Activated CD4-positive, alpha-beta T cell treated with anti-CD3 and anti-CD28 coated beads for 24 hours (primary cell): ENCODE measurements at regions not wholly inside any gene's neighbourhood (a gene's known extent, or its start where the extent isn't known, plus 50 kb on each side); places are given as distances from the start of the nearest gene placed in this dataset.

Experiments
- DNase-seq, 2 donors: peaks; one replicate each; pipeline ENCODE4 v3.0.0-alpha.2; 2020; ENCODE audit warnings: low read depth in 2 of 2

DNA sequence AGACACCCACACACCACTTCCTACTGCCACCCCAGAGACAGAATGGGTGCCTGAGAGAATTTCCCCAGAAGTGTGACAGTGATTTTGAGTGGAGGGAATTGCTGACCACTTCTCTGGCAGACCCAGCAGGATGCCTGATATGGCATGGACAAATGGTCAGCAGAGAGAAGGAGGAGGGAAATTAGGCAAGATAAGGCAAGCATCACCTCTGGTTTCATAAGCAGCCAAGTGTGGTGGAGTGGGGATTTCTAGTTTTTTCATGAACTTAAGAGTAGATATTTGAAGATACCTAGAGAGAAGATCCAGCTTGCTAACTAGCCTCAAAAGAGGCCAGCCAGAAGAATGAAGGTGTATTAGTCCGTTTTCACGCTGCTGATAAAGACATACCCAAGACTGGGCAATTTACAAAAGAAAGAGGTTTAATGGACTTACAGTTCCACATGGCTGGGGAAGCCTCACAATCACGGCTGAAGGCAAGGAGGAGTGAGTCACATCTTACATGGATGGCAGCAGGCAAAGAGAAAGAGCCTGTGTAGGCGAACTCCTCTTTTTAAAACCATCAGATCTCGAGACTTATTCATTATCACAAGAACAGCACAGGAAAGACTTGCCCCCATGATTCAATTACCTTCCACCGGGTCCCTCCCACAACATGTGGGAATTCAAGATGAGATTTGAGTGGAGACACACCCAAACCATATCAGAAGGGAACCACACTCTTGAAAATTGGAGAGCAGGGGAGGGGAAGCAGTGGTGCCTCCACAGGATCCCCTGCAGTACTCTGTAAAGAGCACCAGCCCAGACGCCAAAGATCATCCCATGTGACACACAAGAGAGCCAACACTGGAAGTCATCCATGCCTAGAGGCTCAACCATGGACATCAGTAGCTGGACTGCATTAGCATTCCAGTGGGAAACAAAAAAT, 64.2 kb downstream of the RBM43 start:
- no peak for DNase-seq

DNA sequence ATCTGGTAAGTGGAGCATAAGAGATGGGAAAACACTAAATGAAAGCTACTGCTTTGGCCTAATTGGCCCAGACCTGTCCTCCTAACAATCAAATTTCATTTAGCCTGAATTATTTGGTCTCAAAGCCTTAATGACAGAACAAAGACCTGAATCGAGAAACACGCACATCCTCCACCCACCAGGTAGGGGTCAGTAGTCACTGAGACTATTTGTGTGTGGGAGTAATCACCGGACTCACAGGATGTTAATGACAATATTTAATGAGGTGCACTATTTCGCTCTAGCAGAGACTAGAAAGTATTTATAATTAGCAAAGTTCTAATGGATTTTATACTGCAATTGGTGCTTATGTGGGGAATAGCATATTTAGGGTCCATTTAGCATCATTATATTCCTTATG, 68.1 kb downstream of the RBM43 start:
- no peak for DNase-seq

DNA sequence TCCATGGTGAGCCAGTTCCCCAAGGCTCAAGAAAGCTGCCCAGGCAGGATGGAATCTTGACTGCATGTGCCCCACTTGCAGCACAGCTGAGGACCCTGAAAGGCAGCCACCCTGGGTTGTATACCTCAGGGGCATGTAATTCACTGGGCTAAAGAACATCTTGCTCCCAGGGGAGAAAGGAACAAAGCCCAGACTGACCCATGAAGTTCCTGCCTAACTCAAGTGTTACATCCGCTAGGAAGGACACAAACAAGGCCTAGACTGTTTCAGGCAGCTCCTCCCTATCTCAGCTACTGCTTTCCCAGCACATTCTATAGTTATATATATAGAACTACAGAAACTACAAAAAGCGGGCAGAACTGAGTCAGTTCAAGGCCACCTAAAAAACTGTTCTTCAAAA, 69.0 kb downstream of the RBM43 start:
- no peak for DNase-seq

DNA sequence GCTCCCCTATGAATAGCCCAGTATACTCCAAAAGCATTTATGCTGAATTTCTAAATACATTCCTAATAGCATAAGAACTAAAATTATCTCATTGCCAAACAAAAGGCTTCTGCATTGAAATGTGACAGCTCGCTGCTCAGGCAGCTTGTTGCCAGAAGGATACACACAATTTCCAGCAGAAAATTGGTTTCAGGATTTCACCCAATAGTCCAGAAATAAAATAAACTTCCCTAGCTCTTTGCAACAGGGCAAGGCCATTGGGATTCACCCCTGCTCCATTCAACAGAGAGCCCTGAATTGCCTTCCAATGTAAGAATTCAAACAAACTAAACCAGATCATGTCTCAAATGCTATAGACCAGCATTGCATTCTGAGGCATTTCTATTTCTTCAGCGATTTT, 70.7 kb downstream of the RBM43 start:
- no peak for DNase-seq

DNA sequence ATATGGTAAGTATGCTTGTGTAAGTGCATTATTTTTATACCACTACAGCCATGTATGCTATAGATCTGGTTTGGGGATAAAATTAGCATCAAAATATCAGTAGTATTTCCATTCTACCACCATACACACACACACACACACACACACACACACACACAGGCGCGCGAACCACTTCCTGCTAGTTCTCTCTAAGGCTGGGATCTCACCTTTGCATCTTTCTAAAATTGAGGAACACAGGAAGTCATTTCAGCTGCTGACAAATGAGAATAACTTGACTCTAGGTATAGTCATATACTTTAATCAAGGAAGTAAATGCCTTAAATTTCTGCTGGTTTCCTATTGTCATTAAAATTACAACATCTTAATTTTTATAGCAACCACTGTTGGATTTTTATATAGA, 72.5 kb downstream of the RBM43 start:
- no peak for DNase-seq

DNA sequence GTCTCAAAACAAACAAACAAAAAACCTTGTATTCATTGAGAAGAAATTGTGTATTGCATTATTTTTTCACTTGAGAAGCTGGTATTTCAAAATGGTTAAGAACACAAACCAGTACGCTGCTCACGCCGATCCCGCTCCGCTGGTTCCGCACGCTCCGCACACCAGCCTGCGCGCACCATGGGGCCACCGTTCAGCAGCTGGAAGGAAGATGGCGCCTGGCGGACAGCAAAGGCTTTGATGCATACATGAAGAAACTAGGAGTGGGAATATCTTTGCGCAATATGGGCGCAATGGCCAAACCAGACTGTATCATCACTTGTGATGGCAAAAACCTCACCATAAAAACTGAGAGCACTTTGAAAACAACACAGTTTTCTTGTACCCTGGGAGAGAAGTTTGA, 75.7 kb downstream of the RBM43 start:
- DNase-seq = no peak

DNA sequence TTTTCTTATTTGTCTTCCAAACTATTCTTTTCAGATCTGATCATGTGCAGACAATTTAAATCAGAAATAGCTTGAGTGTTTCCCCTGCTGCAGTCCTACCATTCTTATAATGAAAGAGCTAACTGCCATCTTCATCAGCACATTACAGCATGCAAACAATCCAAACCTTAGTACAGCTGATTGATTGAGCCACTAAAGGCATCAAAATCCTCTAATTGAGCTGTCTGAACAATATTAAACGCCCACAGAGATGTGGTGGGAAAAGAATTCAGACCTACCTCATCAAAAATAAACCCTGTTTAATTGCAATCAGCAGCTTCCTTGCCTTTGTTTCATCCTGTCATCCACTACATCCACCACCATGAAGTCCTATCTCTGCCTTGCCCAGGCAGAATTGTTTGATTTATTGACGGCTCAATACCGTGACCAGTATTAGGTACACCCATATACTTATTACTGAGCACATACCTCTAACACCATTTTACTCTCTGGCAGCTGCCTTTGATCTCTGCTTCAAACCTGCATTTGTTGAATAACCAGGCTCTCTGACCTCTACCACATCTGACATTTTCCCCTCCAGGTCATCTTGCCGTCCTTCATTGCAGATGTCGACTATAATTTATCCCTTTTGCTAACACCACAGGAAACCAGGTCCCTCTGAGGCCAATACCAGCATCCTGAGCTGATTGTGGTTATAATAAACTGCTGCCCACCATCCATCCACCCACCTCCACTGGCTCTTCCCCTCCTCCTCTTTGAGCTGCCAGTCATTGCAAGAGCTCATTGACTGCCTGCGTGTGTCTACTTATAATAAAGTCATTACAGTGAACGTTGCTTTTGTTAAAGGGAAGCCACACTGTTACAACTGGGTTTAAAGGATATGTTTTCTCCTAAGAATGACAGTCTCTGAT, 78.5 kb downstream of the RBM43 start:
- no peak for DNase-seq

DNA sequence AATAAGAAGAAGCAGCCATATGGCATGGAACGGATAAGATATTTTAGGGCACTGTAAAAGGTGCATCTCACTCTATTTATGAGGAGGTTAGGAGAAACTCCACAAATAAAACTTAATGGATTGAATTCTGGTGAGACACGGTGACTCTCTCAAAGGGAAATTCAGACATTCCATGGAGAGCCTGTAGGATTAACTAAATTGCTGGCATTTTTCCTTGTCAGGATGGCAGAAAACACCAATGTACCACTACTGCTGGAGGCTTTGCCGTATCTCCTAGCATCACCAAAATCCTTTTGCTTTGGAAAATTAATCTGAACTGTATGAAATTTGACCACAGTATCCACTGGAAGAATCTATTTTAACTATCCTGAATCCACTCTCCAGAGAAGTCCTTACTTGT, 79.3 kb downstream of the RBM43 start:
- no peak for DNase-seq

DNA sequence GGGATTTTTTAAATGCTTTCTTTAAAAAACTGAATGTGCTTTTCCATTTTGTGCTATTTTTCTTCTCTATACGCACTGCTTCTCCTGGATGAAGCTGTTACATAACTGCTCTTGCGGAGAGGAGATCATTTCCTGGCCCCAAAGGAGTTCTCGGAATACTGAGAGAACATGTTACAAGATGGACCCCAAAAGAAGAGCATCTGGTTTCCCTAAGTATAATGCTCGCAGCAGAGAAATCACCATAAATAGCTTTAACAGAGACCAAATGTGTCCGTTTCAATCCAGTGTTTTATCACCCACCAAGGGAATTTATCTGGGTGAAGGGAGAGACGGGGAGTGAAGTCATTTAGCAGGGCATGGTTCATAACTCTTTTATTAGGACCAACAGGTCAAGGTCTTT, 80.1 kb downstream of the RBM43 start:
- DNase-seq = no peak

DNA sequence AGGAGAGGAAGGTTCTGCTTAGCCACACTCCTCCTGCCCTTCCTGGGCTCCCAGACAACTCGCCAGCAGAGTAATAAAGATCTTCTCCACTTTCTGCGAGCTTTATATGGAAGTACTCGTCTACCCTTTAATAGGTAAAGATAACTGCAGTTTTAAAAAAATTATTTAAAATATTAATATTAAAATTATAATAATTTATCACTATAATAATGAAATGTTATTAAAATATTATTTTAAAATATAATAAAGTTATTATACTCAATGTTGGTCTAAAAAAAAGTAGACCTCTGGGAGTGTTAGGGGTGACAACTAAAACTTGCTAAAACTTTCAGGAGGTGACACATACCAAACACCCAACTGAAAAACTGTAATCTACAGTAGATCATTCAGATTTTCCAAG, 81.5 kb downstream of the RBM43 start:
- DNase-seq = no peak

DNA sequence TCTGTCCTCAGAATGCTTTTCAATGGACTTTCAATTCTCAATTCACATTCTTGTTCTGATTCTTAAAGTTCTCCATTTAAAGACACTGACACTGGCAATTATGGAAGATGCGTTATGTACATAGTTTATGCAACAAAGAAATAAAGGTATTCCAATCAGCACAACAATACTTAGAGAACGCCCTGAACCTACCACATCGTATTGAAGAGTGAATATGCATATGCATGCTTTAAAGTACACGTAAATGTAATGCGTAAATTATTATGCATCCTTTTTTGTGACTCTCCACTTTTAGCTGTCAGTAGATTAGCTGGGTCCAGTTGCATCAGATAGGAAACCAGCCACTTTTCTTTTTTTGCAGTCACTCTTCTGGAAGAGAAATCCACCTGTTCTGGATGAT, 83.5 kb downstream of the RBM43 start:
- no peak for DNase-seq

DNA sequence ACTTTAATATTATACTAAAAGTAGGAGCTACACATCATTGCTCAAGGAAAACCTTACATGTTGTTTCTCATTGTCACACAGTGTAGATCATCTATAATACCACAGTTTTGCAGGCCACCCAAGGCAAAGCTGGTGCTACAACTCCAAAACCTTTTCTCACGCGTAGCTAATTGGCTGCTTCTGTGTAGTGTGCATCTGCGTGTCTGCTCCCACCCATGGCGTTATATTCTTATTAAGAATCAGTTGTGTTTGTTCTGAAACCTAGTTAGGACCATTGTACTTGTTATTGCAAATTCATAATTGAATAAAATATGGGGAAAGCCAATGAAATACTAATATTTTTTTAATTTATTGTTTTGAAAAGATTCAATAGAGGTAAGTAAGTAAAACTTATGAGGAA, 83.9 kb downstream of the RBM43 start:
- no peak for DNase-seq

DNA sequence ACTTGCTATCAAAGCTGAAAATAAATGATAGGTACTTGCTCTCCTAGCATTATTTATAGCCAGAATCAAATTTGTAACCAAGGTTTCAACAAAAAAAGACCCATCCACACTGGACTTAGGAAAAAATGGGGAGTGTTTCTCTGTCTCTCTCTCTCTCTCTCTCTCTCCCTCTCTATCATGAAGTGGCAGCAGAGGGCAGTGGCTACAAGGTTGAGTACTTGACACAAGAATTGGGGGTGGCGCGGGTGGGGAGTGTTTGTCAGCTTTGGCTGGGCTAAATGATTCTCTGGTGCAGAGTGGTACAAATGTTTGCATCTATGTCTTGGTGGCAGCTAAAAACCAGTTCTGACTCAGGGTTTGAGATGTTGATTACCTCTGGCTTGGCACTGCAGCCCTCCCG, 85.0 kb downstream of the RBM43 start:
- DNase-seq = no peak

DNA sequence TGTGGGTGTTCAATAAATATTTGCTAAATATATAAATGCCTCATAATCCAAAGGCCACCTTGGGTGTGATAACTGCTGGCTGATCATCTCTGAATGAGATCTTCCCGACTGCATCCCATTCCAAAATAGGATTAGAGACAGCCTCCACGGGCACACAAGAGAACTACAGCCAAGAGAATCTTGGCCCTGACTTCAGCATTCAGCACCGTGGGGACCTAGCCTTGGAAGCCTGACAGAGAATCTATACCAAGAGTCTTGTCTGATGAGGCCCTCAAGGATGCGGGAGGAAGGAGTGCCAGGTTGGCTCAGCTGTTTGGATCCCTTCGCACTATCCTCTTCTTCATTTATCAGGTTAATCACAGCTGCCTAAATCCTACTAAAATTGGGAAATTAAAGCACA, 85.8 kb downstream of the RBM43 start:
- no peak for DNase-seq

DNA sequence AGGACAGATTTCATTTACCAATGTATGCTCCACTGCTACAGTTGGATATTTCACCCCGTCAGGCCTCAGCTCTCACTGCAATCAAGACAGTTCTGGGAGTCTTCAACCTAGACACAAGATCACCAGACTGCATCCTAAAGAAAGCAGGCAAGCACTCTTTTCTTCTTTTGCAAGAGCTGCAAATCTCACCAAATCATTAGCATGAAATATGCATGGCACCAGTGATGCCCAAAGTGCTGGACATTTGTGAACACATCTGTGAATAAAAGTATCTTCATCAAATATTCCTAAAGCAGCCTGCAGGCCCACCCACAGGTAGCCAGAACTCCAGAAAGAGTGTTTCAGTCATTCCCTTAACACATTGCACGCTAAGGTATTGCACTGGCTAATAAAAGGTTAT, 87.5 kb downstream of the RBM43 start:
- no peak for DNase-seq

DNA sequence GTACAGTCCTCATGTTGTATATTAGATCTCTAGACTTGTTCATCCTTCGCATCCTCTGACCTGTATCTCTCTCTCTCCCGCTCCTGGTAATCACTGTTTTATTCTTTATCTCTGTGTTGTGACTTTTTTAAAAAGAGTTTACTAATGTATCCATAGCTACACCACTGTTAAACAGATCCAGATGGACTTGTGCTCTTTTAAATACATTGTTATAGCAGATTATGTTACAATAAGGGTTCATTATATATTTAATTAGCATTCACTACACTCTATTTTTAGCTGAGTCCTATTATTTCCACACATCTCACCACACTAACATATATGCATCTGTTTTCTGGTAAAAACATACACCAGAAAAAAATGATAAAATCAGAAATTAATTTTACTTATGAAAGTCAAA, 90.5 kb downstream of the RBM43 start:
- DNase-seq = no peak

DNA sequence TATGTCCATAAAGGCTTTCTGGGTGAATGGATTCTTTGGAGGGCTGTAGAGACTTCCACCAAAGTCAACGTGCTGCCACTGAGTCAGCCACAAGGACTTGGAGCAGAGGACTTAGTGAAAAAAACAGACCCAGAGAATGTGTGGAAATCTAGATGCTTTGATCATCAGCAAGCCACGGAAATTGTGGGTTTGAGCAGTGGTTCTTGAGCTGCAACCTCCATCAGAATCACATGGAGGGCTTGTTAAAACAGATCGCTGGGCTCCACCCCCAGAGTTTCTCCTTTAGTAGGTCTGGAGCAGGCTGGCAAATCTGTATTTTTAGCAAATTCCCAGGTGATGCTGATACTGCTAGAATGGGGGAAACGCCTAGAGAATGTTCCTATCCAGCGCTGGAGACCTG, 95.3 kb downstream of the RBM43 start:
- DNase-seq = no peak

DNA sequence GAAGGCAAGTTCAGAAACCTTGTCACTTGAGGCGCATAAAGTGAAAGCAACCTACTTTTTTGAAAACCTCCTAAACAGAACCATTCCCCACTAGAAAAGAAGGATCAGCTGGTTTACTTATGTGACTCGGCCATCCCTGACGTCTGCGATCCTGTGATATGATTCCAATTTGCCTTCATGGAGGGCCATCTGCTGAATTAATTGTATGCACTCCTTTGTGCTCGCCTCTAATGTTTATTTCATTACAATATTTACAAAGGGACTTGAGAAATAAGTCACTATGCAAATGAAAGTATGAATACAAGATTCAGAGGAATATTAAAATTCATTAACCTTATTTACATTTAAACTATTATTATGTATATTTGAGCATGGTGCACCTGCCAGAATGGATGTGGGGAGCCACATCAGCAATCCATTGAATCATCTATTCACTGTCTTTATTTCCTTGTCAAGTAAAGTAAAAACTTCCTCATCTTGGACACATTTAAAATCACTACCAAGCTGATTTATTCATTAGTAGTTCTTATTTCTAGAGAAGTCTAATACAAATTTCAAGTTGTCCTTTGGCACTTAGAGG, 96.5 kb downstream of the RBM43 start:
- no peak for DNase-seq

DNA sequence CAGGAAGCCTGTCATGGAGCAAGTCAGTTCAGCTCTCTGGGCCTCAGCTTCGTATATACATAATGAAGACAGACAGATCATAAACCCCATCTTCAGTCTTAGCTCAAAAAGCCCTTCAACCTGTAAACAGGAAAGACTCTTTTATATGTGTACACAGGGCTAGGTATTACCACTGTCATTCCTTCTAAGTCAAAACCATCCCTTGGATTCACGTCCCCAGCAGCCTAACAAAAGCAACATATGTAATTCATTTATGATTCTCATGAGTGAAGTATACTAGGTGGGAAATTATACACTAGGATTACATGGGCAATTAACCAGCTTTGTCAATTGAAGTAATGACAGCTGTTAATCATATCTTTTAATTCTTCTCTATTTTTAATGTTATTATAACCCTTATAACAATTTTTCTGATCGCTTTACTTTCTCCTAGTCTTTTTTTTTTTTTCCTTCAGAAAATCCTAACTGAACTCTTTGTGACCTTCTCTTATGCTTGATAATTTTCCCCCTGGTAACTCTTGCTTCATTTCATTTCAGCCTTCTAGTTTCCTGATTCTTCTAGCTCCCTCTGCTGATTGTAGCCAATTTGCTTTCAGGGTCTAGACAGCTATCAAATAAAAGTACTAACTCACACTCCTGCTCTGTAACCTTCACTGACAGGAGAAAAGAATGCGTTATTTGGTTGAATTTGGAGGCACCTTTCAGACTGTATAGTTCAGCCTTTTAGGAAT, 99.7 kb downstream of the RBM43 start:
- no peak for DNase-seq

DNA sequence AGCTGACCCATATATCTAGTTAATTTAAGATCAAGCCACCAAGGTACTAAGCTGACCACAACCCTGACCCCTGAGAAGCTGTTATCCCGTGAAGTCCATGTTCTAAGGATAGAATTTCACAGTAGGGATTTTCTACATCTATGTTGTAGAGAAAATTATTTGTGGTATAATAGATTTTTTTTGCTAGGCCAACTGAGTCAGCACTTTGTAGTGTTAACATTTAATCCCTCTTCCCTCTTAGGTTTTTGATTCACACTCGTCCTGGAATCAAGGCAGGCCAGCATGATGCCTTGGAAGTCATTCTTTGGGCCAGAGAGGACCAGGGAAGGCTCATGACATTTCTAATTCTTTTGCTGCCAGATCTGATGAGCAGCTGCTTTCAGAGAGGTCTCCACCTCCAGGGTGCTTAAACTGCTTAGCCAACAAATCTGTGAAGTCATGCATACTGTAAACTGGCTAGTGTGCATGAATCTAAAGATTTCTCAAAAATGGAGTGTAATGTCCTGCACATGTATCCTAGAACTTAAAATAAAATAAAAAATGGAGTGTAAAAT, 102.5 kb downstream of the RBM43 start:
- DNase-seq = no peak

DNA sequence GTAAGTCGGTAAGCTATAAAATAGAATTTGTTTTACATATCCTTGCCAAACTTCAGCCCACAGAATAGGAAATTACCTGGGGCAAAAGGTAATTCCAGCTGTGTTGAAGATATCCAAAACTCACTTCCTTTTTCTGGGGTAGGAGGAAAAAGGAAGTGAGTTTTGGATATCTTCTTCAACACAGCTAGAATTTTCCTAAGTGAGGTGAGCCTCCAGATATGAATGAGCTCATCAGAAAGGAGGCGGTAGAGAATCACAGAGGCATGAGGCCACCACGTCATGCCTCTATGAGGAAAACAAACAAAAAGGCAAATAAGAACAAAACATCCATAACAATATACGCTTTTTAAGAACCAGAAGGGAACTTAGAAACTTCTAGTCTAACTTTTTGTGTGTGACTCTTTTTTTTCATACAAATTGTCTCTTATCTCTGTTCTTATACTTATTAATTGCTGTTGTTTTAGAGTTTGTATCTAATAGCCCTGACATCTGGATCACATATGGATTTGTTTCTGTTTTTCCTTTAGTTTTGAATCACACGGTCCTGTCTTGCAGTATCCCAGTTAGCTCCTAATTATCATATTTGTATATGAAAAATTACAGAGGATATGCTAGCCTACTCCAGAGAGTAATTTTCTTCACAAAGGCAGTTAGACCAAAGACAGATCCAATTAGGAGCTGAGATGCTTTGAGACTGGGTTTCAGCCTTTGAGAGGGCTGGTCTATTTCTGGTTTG, 104.5 kb downstream of the RBM43 start:
- no peak for DNase-seq
